Hepatocyte (in vitro differentiated cells): ENCODE measurements at regions not wholly inside any gene's neighbourhood (a gene's known extent, or its start where the extent isn't known, plus 50 kb on each side); places are given as distances from the start of the nearest gene placed in this dataset.
"Not testable (repeated sequence)": the region's sequence is repeated elsewhere in the genome, so short reads cannot be mapped to it uniquely, and the experiment has no call there.

Experiments used
- CTCF ChIP-seq: fragments of 200-600 bp; sonication (generic); IDR thresholded peaks from 2 replicates; pipeline ENCODE4 v1.5.1; 2016; ENCODE audit warnings: antibody characterized with exemption, mild to moderate bottlenecking; ENCODE audit not compliant: poor library complexity
- EZH2 ChIP-seq: fragments of 200-600 bp; sonication (generic); IDR thresholded peaks from 2 replicates; pipeline ENCODE4 v1.6.1; 2016; ENCODE audit warnings: antibody characterized with exemption, mild to moderate bottlenecking, borderline replicate concordance
- EZH2phosphoT487 ChIP-seq: fragments of 200-600 bp; sonication (generic); IDR thresholded peaks from one replicate; pipeline ENCODE4 v1.6.1; 2018; ENCODE audit warnings: antibody characterized with exemption, mild to moderate bottlenecking, low read depth, moderate library complexity; ENCODE audit not compliant: unreplicated experiment, severe bottlenecking

GRCh38 chr22:11285839-11286205 lies 4242.2 kb upstream of the OR11H1 start:
- TF ChIP-seq EZH2, CTCF, EZH2phosphoT487: not testable (repeated sequence)
